ENCODE measurements at regions not wholly inside any gene's neighbourhood (a gene's known extent, or its start where the extent isn't known, plus 50 kb on each side); places are given as distances from the start of the nearest gene placed in this dataset.

DNA sequence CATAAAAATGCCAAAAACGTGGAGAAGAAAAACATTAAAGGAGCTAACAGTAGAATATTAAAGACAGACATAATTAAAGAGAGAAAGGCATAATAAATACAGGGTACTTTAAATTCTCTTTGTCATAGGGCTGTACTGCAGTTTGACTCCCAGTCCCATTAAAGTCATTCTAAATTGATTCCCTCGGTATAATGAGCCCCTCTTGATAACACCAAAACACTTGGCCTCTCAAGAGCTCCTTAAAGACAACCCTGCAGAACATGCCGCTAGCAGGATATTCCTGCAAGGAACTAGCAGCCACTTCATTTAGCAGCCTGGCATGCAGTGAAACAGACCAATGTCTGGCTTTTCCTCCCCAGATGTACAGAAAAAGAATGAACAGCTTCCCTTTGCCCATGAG is 273.8 kb upstream of the ESRRG start:
- no peak for TF ChIP-seq POLR2A (IDR thresholded peaks at IDR 0.05)
- TF ChIP-seq, protein P1, sequence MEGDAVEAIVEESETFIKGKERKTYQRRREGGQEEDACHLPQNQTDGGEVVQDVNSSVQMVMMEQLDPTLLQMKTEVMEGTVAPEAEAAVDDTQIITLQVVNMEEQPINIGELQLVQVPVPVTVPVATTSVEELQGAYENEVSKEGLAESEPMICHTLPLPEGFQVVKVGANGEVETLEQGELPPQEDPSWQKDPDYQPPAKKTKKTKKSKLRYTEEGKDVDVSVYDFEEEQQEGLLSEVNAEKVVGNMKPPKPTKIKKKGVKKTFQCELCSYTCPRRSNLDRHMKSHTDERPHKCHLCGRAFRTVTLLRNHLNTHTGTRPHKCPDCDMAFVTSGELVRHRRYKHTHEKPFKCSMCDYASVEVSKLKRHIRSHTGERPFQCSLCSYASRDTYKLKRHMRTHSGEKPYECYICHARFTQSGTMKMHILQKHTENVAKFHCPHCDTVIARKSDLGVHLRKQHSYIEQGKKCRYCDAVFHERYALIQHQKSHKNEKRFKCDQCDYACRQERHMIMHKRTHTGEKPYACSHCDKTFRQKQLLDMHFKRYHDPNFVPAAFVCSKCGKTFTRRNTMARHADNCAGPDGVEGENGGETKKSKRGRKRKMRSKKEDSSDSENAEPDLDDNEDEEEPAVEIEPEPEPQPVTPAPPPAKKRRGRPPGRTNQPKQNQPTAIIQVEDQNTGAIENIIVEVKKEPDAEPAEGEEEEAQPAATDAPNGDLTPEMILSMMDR (IDR thresholded peaks at IDR 0.05), result no peak
